HG03432 (cell line): ENCODE measurements at regions not wholly inside any gene's neighbourhood (a gene's known extent, or its start where the extent isn't known, plus 50 kb on each side); places are given as distances from the start of the nearest gene placed in this dataset.

Experiments
- ATAC-seq: cut with Tn5 transposase; IDR thresholded peaks from one replicate; pipeline ENCODE4 v1.9.1; 2021; ENCODE audit warnings: mild to moderate bottlenecking, moderate library complexity; ENCODE audit not compliant: unreplicated experiment

DNA sequence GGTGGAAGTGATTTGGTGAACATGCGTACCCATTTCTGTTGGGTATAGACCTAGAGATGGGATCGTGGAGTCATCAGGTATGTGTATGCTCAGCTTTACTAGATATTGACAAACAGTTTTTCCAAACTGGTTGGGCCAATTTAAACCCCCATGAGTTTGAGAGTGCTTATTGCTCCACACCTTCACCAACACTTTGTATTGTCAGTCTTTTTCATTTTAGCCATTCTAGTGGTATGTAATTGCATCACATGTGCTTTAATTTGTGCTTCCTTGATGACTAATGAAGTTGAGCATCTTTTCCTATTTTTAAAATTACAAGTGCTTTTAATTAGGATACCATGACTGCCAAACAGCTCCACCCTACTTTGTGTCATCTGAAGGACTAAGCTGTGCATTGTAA is 158.9 kb upstream of the AKIRIN2 start:
- no peak for ATAC-seq

DNA sequence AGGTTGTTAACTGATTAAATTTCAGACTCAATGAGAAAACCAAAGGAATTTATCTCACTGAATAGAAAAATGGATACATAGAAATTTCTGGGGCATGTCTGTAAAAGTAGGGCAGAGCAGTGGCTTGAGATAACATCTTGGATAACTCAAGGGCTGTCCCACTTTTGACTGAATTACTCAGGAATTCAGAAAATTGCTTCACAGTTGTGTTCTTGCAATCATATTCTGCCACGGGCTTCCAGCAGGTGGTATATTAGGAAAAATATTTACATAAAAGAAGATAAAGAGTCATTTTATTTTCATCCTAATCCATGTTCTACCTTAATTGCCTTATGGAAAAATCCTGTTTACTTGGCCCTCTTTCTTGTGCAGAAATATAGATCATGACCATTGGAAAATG is 156.4 kb upstream of the AKIRIN2 start:
- ATAC-seq = no peak

DNA sequence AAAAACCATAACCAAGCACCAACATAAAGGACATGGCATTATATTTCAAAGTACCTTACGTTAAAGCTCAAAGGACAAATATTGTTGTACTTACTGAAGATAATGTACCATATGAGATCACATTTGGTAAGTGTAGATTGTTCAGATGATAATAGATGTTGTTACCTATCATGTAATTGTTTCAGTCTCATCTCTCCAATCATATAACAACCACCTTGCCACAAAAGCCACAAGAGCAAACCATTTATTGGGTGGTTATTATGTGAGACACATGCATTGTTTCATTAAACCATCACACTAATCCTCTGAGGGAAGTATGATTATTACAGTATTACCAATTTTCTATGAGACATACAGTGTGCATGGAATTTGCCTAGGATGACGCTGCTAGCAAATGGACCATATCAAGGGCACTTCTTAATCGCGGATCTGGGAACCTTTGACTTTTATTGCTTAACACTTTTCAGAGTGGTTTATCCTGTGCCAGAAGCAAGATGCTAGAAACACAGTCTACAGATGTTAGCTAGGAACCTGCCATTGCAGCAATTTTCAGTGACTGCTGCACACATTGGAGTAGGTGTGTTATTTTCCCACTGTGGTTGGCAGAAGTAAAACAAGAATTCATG is 149.8 kb upstream of the AKIRIN2 start:
- ATAC-seq = no peak

DNA sequence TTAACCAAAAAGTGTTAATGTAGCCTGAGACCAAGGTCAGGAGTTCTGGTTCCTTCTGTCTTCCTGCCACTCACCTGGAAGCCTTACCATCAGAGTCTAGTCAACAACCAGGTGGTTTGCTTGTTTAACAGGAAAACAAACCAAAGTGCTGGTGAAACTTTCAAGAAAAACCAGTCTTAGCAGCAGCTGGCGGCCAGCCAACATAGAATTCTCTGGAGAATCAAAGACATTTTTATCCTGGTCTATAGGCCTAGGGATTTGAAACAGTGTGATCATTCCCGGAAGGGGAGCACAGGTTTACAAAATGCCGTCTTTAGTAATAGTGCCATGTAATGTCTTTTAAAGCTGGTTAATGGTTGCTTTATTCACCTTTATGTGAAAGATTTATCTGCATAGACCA is 146.6 kb upstream of the AKIRIN2 start:
- no peak for ATAC-seq

DNA sequence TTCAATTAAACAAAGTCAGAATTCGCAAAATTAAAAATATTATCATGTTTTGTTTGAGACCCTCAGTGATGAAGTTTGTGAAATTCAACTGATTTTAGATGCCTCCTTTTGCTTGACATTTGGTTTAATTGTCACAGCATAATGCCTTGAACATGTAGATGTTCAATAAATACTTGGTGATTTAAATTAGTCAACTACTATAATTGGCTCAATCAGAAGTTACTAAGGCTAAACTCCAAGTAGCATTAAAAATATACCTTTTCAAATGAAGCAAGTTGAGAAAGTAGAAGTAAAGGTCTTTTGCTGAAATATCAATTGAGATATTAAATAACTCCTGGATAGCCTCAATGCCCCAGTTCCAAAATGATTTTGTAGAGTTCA is 145.8 kb upstream of the AKIRIN2 start:
- no peak for ATAC-seq

DNA sequence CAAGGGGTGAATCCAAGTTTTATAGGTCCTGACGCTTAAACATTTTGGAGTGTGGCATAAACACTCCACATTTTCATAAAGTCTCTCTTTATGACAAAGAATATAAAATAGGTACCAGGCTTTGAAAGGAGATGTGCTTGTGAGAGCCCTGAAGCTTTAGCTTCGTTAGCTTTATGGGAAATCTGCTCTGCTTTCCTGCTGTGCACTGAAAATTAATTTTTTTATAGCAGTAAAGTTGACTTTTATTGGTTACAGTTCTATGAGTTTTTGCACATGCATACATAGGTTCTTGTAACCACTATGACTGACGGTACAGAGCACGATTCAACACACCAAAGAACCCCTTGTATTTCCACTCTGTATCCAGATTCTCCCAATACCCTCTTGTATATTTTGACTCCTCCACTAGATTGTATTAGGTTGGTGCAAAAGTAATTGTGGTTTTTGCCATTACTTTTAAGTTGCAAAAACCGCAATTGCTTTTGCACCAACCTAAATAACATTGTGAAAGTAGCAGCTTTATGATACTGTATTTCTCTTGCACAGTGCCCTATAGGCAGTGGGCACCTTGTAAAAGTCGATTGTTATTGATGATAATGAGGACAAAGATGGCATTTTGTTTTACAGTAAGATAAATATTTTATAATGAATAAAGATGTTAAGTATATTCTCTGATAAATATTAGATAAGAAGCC is 145.2 kb upstream of the AKIRIN2 start:
- no peak for ATAC-seq

DNA sequence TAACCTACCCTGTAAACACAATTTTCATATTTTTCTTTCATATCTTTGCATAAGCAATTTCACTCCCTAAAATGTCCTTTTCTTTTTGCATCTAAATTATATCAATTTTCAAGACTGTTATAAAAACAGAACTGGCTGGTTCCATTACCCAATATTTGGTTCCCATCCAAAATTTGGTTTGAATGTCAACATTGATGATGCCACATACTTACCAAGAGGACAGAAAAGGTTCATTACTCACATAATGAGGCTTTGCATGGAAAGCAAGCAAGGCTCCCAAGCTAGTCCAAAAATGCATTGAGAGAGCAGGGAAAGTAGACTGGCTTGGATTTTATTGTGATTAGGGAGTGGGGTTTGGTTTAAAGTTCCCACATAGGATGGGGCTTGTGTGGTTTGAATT is 144.4 kb upstream of the AKIRIN2 start:
- ATAC-seq = no peak

DNA sequence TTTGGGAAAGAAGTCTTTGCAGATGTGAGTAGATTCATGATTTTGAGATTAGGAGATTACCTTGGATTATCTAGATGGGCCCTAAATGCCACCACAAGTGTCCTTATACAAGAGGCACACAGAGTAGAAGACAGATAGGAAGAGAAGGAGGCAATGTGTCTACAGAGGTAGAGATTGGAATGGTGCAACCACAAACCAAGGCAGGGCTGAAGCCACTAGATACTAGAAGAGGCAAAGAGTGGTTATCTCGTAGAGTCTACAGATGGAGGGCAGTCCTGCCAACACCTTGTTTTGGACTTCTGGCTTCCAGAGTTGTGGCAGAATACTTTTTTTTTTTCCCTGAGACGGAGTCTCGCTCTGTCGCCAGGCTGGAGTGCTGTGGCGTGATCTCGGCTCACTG is 138.3 kb upstream of the AKIRIN2 start:
- no peak for ATAC-seq

DNA sequence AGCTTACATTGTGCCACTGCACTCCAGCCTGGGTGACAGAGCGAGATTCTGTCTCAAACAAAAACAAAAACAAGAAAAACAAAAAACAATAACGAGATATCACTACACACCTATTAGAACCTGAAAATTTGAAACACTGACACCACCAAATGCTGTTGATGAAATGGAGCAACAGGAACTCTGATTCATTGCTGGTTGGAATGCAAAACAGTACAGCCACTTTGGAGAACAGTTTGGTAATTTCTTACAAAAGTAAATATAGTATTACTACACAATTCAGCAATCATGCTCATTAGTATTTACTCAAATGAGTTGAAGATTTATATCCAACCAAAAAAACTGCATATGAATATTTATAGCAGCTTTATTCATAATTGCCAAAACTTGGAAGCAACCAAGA is 135.8 kb upstream of the AKIRIN2 start:
- ATAC-seq = no peak

DNA sequence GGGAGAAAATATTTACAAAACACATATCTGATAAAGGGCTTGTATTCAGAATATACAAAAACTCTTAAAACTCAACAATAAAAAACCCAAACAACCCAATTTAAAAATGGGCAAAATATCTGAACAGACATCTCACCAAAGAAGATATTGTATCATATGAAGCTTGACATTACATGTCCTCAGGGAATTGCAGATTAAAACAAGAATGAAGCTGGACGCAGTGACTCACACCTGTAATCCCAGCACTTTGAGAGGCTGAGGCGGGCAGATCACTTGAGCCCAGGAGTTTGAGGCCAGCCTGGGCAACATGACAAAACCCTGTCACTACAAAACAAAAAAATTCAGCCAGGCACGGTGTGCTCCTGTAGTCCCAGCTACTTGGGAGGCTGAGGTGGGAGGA is 135.4 kb upstream of the AKIRIN2 start:
- no peak for ATAC-seq

DNA sequence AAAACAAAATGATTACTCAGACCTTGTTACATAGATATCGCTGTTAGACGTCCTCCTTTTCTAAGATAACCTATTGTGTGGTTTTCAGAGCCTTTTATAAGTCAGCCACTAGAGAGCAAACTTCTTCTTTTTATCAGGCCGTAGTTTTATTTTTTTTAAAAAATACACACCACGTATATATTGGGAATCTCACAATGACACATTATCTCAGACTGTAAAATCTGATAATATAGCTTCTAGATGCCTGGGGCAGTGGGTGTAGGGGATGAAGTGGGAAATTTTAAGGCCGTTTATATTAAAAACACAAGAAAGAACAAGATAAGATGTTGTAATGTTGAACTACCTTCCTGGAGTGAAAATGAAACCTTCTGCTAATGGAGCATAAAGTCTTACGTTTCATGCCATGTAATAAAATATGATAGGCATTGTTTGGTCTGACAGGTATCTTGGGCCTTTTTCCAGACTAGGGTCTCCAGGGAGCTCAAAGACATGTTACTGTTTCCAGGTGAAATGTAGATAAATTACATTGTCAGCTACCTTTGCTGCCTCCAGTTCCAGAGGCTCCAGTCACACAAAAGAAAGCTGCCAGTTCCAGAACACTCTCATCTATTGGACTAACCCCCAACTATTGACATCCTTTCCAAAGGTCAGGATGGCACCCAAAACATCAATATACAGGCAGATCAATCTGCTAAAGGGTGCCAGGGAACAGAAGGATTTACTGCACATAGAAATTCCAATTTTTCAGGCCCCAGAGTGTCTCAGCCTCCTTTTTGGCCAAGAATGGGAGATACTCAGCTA is 130.2 kb upstream of the AKIRIN2 start:
- ATAC-seq = peak; percentile 81

DNA sequence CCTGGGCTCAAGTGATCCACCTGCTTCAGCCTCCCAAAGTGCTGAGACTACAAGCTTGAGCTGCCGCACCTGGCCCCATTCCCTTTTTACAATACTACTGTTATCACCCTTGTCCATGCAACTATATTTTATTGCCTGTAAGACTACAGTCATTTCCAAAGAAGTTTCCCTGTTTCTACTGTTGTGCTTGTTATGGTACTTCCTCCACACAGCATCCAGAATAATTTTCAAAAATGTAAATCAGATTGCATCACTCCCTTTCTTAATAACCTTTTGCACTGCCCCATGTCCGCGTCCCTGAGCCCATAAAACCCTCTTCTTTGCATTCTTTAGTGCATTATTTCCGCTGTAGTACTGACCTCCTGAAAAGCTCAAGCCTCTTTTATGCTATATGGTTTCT is 128.9 kb upstream of the AKIRIN2 start:
- no peak for ATAC-seq

DNA sequence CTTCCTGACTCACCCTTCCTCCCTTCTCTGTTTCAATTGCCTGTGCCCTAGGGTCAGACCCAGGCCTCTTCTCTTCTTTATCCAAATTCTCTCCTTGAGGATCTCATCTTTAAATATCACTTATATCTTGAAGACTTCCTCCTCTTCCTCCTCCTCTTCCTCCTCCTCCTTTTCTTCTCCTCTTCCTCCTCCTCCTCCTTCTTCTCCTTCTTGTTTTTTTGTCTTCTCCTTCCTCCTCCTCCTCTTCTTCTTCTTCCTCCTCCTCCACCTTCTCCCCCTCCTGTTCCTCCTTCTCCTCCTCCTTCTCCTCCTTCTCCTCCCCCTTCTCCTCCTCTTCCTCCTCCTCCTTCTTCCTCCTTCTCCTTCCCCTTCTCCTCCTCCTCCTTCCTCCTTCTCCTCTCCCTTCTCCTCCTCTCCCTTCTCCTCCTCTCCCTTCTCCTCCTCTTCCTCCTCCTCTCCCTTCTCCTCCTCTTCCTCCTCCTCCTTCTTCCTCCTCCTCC is 127.6 kb upstream of the AKIRIN2 start:
- no peak for ATAC-seq

DNA sequence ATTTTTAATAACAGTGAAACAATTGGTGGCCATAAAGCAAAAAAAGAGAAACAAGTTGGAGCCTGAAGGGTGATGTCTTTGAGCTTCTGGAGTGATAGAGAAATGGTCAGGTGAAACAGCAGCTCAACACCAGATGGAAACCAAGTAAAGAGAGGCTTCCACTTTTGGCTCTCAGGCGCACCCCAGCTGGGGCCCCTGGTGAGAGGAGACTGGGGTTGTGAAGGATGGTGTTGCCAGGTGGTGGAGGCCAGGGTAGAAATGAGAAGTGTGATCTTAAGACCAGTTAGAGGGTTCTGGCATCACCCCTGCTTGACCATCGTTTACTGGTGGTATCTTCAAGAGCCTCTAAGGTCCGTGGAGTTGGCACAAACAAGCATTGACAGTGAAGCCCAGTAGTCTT is 126.0 kb upstream of the AKIRIN2 start:
- ATAC-seq = no peak

DNA sequence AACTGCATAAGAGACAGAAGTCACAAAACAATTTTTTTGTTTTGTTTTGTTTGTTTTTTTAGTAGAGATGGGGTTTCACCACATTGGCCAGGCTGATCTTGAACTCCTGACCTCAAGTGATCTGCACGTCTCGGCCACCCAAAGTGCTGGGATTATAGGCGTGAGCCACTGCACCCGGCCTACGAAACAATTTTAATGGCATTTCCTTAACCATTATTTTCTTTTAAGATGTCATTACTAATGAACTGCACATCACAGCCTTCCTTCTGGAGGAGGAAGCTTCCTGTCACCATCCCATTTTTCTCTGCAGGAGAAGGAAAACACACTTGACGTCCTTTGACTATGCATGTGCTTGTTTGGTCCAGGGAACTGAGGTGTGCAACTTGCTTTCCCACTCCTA is 125.3 kb upstream of the AKIRIN2 start:
- ATAC-seq = no peak

DNA sequence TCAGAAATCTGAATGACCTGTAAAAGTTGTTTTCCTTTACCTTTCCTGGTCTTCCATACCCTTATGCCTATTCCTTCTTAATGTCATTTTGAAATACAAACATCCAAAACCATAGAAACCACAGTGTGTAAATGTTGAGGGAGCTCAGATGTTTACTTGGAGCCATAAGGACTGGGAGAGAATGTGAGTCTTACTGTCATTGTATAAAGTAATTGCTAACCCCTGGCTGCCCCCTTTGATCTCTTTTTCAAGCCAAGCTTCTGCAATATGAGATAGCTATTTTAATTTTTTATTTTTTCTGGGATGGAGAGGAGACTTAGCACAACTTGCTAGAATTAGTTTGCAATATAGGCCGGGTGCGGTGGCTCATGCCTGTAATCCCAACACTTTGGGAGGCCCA is 124.4 kb upstream of the AKIRIN2 start:
- ATAC-seq = no peak

DNA sequence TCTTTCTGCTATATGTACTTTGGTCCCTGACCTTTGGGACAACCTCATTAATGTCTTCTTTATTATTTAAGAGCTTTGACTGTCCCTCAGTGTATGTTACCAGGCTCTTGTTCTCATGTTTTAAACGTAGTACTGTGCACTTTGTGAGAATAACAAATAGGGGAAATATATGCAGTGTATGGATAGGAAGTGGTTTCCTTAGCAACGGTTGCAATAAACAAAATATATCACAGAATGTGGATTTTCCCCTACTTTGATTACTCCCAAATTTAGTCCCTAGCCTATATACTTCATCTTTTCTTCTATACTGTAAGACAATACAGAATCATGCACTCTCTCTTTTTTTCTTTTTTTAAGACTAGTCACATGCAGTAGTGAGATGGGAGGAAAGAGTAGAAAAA is 123.8 kb upstream of the AKIRIN2 start:
- ATAC-seq = peak; percentile 65

DNA sequence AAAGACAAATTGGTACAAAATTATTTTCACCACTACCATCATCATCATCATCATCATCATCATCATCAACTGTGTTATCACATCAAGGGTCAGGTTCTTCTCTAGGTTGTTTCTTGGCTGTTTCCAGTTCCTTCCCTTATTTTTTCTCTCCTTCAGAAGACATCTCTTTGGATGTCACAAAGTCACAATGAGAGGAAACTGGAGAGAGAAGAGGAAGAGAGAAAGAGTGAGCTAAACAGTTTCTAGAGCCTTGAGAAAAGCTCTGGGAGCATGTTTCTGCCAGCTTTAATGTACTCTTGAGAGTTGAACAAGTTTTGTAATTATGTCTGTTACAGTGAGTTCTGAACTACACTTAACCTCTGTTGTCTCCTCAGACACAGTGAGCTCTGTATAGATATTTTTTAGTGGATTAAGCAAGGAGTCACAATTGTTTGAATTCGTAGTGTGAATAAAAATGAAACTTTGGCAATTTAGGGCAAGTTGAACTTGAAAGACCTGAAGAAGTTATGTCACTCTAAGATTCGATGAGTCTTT is 123.0 kb upstream of the AKIRIN2 start:
- ATAC-seq = no peak

DNA sequence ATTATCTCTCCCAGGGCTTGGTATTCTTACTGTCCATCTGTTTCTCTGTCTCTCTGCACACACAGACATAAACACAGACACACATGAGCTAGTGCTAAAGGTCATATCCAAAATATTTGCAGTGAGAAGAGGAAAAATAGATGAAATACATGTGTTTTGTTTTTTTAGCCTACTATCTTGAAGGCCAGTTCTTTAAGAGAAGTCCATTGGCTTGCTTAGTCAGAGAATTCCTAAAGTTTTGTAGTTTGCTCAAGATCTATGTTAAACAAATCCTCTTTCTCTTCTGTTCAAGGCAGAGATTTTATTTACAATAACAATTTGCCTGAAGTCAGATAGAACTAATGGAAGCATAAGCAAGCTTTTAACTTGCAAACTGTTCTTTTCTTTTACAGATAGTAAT is 120.0 kb upstream of the AKIRIN2 start:
- ATAC-seq = no peak

DNA sequence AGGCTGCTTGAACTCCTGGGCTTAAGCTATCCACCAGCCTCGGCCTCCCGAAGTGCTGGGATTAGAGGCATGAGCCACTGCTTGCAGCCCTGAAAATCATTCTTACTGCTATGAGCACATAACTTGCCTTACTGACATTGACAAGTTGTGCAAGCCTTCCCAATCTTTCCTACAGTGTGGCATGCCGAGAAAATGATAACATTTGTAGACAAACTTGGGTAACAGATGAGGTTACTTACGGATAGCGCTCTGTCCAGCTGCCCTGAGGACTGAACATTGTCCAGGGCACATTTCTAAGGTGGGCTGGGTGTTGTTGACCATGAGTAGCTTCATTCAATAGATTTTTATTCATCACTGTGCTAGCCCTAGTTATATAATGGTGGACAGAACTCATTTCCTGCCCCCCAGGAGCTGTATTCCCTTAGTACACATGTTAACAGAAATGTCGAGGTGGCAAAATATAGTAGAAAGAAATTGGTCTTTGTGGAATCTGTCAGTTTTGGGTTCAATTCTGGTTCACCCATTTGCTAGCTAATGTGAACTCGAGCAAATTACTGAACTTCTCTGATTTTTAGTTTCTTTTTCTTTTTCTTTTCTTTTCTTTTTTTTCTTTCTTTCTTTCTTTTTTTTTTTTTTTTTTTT is 118.4 kb upstream of the AKIRIN2 start:
- no peak for ATAC-seq

DNA sequence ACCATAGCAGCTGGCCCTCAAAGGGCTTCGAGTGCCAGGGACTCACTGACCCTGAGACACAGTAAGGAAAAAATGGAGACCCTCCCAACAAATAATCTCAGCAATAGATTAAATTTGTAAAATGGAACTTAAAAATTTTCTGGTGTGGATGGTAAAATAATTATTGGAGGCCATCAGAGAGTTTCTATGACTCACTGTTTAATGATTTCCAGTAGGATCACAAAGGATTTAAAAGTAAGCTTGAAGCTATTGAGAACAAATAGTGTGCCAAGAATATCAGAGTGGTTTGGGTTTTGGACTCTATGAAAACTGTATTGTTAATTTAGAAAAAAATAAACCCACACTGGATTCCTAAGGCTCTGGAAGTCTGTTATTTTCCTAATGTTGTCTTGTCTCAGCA is 115.2 kb upstream of the AKIRIN2 start:
- no peak for ATAC-seq
